NB4 (cell line): ENCODE measurements at regions not wholly inside any gene's neighbourhood (a gene's known extent, or its start where the extent isn't known, plus 50 kb on each side); places are given as distances from the start of the nearest gene placed in this dataset.

Source experiments
- DNase-seq: peaks from one replicate; pipeline ENCODE4 v3.0.0; 2010; ENCODE audit warnings: low read depth
- H3K4me3 ChIP-seq: one replicate; pipeline ENCODE4 v1.5.1; 2011; ENCODE audit warnings: mild to moderate bottlenecking, low read depth, low read length, moderate library complexity
- CTCF ChIP-seq: IDR thresholded peaks from one replicate; pipeline ENCODE4 v1.5.1; 2012; ENCODE audit warnings: low read depth, low read length
- MAX ChIP-seq: IDR thresholded peaks from 2 replicates; pipeline ENCODE4 v1.6.1; 2011; ENCODE audit warnings: low read depth, low read length
- MYC ChIP-seq: IDR thresholded peaks from 2 replicates; pipeline ENCODE4 v1.6.1; 2011; ENCODE audit warnings: low read depth, low read length
- POLR2A ChIP-seq: IDR thresholded peaks from 2 replicates; pipeline ENCODE4 v1.6.1; 2011; ENCODE audit warnings: mild to moderate bottlenecking; ENCODE audit not compliant: insufficient read length; ENCODE audit errors: extremely low read depth

DNA sequence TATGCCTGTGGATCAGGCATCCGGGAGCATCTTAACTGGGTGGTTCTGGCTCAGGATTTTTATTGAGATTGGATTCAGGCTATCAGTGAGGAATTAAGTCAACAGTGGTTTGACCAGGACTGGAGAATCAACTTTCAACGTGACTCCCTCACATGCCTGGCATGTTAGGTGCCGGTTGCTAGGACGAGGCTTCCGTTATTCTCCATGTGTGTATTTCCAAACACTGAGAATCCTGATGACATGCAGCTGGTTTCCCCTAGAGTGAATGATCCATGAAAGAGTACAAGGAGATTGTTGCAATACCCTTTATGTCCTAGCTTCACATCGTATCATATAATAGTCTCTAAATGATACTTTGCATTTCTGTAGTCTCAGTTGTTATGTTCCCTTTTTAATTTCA, 529.2 kb downstream of the ANXA1 start:
- no peak for TF ChIP-seq MYC
- TF ChIP-seq CTCF: no peak
- TF ChIP-seq MAX: no peak
- TF ChIP-seq POLR2A: no peak

GRCh38 chr9:73682789-73683188, 531.1 kb downstream of the ANXA1 start:
- H3K4me3 ChIP-seq: no peak overlapping the region

More for the DNA sequence above, 529.2 kb downstream of the ANXA1 start:
- no peak overlapping the region for H3K4me3 ChIP-seq
- DNase-seq: no peak

DNA sequence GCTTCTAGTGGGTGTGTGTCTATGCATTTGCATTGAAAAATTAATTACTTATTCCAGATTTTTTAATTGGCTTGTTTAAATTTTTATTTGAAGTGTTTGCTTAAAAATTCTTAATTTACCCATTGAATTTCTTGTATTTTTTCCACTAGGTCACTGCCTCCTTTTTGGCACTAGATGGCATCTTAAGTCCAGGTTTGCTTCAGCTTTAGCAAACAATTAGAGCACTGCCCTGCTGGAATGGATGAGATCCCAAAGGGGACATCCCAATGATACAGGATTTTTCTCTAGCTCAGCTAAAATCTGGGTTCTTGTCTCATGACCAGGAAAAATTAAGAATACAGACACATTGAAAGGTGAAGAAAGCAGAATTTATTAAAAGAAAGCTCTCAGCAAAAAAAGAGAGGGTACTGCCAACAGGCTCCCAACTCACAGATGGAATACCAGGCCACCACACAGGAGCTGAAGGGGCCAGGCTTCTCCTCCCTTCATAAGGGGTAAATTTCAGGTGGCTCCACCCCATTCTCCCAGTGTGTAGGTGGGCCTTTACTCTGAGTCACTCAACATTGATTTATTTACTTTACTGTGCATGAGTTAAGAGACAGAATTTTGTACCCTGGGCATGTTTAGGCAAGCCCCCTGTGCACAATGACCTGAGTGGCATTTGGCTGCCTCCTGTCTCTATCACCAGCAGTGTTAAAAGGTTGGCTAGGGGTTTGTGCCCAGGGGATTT, 532.4 kb downstream of the ANXA1 start:
- DNase-seq: peak; percentile 17

More at GRCh38 chr9:73682789-73683188, 531.1 kb downstream of the ANXA1 start:
- TF ChIP-seq MAX: no peak
- TF ChIP-seq CTCF: no peak
- TF ChIP-seq POLR2A: no peak
- no peak for TF ChIP-seq MYC
- DNase-seq: no peak

GRCh38 chr9:73684601-73685000, 532.9 kb downstream of the ANXA1 start:
- TF ChIP-seq MAX: no peak
- TF ChIP-seq MYC: no peak
- no peak for TF ChIP-seq CTCF
- TF ChIP-seq POLR2A: no peak
- no peak overlapping the region for H3K4me3 ChIP-seq
- DNase-seq: no peak

More for the DNA sequence above, 532.4 kb downstream of the ANXA1 start:
- H3K4me3 ChIP-seq: no peak overlapping the region
- TF ChIP-seq CTCF (peak; percentile 43), POLR2A (no peak), MYC (no peak), MAX (no peak)

DNA sequence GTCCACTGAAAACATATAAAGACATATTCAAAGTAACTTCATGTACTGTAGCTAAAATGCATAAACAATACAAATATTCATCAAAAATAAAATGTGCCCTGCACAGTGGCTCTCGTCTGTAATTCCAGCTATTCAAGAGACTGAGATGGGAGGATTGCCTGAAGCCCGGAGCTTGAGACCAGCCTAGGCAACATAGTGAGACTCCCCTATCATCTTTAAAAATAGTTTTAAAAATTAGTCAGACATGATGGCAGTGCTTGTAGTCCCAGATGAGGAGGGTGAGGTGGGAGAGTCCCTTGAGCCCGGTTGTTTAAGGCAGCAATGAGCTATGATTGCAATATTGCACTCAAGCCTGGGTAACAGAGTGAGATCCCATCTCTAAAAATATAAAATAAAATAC, 534.1 kb downstream of the ANXA1 start:
- H3K4me3 ChIP-seq: no peak overlapping the region
- TF ChIP-seq POLR2A (no peak), MYC (no peak), CTCF (no peak), MAX (no peak)
- no peak for DNase-seq
